ENCODE measurements at regions not wholly inside any gene's neighbourhood (a gene's known extent, or its start where the extent isn't known, plus 50 kb on each side); places are given as distances from the start of the nearest gene placed in this dataset.

DNA sequence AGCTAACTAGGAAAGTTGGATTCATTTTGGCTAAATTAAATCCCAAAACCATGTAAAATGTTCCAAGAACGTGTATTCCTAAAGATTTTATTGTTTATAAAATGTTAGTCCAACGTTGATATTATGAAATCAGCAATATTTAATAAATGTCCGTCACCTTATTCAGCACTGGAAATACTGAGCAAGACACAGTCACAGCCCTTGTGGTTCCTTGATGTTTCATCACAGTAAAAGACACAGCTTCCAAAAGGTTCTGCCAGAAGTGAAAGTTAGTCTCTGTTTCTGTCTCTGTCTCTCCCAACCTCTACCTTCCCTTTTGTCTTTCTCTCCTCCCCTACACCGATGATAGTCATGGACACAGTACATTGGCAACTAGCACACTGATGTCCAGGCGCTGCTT is 82.2 kb upstream of the BOC start:
- Histone ChIP-seq H3K18ac (ENCODE audit: low read length) (no peak overlapping the region), H3K4ac (ENCODE audit: low read length) (no peak overlapping the region), H3K79me1 (ENCODE audit: low read depth, low read length) (no peaks in the 10 kb centered on the region), H4K8ac (ENCODE audit: low read depth, low read length) (no peak overlapping the region), H2AK5ac (ENCODE audit: low read depth, low read length) (no peak overlapping the region), H3K9ac (ENCODE audit: low read depth, low read length, poor library complexity) (no peak overlapping the region), H3K36me3 (replicated peaks in 1 of 2; ENCODE audit: control insufficient read depth in 2 of 2, insufficient read depth in 2 of 2, low read length in 2 of 2) (no peaks in the 10 kb centered on the region), H3K23ac (ENCODE audit: low read depth, low read length, poor library complexity) (no peak overlapping the region), H3K4me2 (ENCODE audit: insufficient read depth, low read length, poor library complexity, severe bottlenecking) (no peak overlapping the region), H2BK12ac (ENCODE audit: low read length) (no peak overlapping the region), H2BK15ac (ENCODE audit: low read length) (no peak overlapping the region), H3K14ac (ENCODE audit: low read length) (no peak overlapping the region), H3K27ac (replicated peaks; ENCODE audit: low read length) (no peak overlapping the region), H2BK120ac (ENCODE audit: low read depth, low read length) (no peak overlapping the region), H4K91ac (ENCODE audit: low read depth, low read length, poor library complexity) (no peak overlapping the region), H3K9me3 (replicated peaks in 1 of 2; ENCODE audit: control insufficient read depth in 2 of 2, insufficient read depth in 1 of 2, low read depth in 1 of 2, low read length in 2 of 2) (no peaks in the 10 kb centered on the region), H3K27me3 (ENCODE audit: control insufficient read depth in 3 of 3, insufficient read depth in 3 of 3, low read depth in 1 of 3, low read length in 3 of 3) (no peaks in the 10 kb centered on the region), H2BK5ac (ENCODE audit: low read length) (no peak overlapping the region), H2AFZ (ENCODE audit: low read length) (no peak overlapping the region), H3K4me1 (ENCODE audit: control insufficient read depth in 2 of 2, insufficient read depth in 1 of 2, low read depth in 1 of 2, low read length in 2 of 2) (peaks cover 12 to 22% of the 10 kb centered on the region in 2 donors), H3K4me3 (ENCODE audit: low read length in 2 of 2) (no peak overlapping the region)
- DNase-seq (ENCODE audit: low spot score): no peak
- WGBS, 2 donors (ENCODE audit: extremely low coverage in 2 of 2, insufficient read length in 2 of 2, insufficient replicate concordance in 1 of 2): no CpG with 5 or more reads among the region's 5 CpGs

DNA sequence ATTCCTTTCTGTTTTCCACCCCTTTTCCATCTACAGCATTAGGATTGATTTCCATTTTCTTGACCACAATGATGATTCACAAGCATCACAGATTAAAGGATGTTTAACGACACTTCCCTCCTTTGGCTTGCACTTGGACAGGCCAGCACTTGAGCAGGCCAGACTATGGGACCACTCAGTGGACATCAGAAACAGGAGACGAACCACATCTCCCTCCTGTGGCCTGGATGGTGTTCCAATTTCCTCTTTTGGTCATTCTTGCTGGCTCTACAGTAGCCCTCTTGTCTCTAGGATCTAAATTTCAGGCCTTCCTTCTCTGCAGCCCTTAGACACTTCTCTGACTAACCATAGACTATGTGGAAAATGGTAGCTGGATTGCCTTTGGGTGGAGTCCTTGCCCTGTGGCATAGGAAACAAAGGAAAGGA is 78.8 kb upstream of the BOC start:
- Histone ChIP-seq H3K23ac (ENCODE audit: low read depth, low read length, poor library complexity) (no peak overlapping the region), H3K9me3 (replicated peaks in 1 of 2; ENCODE audit: control insufficient read depth in 2 of 2, insufficient read depth in 1 of 2, low read depth in 1 of 2, low read length in 2 of 2) (peaks cover 1 to 11% of the 10 kb centered on the region in 2 donors), H3K14ac (ENCODE audit: low read length) (no peak overlapping the region), H2BK120ac (ENCODE audit: low read depth, low read length) (no peak overlapping the region), H3K18ac (ENCODE audit: low read length) (no peak overlapping the region), H3K4me2 (ENCODE audit: insufficient read depth, low read length, poor library complexity, severe bottlenecking) (no peak overlapping the region), H3K79me1 (ENCODE audit: low read depth, low read length) (no peaks in the 10 kb centered on the region), H4K91ac (ENCODE audit: low read depth, low read length, poor library complexity) (no peak overlapping the region), H2BK15ac (ENCODE audit: low read length) (no peak overlapping the region), H3K4me3 (ENCODE audit: low read length in 2 of 2) (no peak overlapping the region), H3K27ac (replicated peaks; ENCODE audit: low read length) (no peak overlapping the region), H3K4ac (ENCODE audit: low read length) (no peak overlapping the region), H2AFZ (ENCODE audit: low read length) (peak overlapping the region; percentile 65), H3K9ac (ENCODE audit: low read depth, low read length, poor library complexity) (no peak overlapping the region), H3K27me3 (ENCODE audit: control insufficient read depth in 3 of 3, insufficient read depth in 3 of 3, low read depth in 1 of 3, low read length in 3 of 3) (no peaks in the 10 kb centered on the region), H4K8ac (ENCODE audit: low read depth, low read length) (no peak overlapping the region), H2BK5ac (ENCODE audit: low read length) (no peak overlapping the region), H3K4me1 (ENCODE audit: control insufficient read depth in 2 of 2, insufficient read depth in 1 of 2, low read depth in 1 of 2, low read length in 2 of 2) (peaks cover 7 to 15% of the 10 kb centered on the region in 2 donors), H2BK12ac (ENCODE audit: low read length) (no peak overlapping the region), H2AK5ac (ENCODE audit: low read depth, low read length) (no peak overlapping the region), H3K36me3 (replicated peaks in 1 of 2; ENCODE audit: control insufficient read depth in 2 of 2, insufficient read depth in 2 of 2, low read length in 2 of 2) (no peaks in the 10 kb centered on the region)
- WGBS, 2 donors (ENCODE audit: extremely low coverage in 2 of 2, insufficient read length in 2 of 2, insufficient replicate concordance in 1 of 2): no CpG with 5 or more reads among the region's 2 CpGs
- no peak for DNase-seq (ENCODE audit: low spot score)

DNA sequence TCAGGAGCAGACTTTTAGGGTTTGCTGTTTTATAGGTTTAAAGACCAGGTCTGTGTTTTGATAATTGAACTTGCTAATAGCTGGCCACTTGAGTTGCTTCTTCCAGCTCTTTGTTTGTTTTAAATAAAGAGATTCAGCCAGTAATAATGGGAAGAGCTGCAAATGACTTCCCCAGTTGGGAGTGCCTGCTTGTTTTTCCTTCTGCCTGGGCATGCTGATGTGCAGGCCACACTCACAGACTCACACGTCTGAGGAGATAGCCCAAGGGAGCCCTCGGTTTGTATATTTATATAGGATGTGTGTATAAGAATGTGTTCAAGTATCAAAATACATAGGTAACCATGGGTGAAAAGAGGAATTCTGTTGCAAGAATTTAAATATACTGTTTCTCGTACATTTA is 78.2 kb upstream of the BOC start:
- Histone ChIP-seq H4K8ac (ENCODE audit: low read depth, low read length) (no peak overlapping the region), H3K79me1 (ENCODE audit: low read depth, low read length) (no peaks in the 10 kb centered on the region), H3K14ac (ENCODE audit: low read length) (no peak overlapping the region), H2AK5ac (ENCODE audit: low read depth, low read length) (no peak overlapping the region), H3K27ac (replicated peaks; ENCODE audit: low read length) (no peak overlapping the region), H3K36me3 (replicated peaks in 1 of 2; ENCODE audit: control insufficient read depth in 2 of 2, insufficient read depth in 2 of 2, low read length in 2 of 2) (no peaks in the 10 kb centered on the region), H2BK5ac (ENCODE audit: low read length) (no peak overlapping the region), H3K4me2 (ENCODE audit: insufficient read depth, low read length, poor library complexity, severe bottlenecking) (no peak overlapping the region), H3K9ac (ENCODE audit: low read depth, low read length, poor library complexity) (no peak overlapping the region), H3K9me3 (replicated peaks in 1 of 2; ENCODE audit: control insufficient read depth in 2 of 2, insufficient read depth in 1 of 2, low read depth in 1 of 2, low read length in 2 of 2) (peaks cover 1 to 16% of the 10 kb centered on the region in 2 donors), H3K4ac (ENCODE audit: low read length) (no peak overlapping the region), H3K27me3 (ENCODE audit: control insufficient read depth in 3 of 3, insufficient read depth in 3 of 3, low read depth in 1 of 3, low read length in 3 of 3) (no peaks in the 10 kb centered on the region), H2AFZ (ENCODE audit: low read length) (peak overlapping the region; percentile 65), H2BK120ac (ENCODE audit: low read depth, low read length) (no peak overlapping the region), H3K23ac (ENCODE audit: low read depth, low read length, poor library complexity) (no peak overlapping the region), H3K4me1 (ENCODE audit: control insufficient read depth in 2 of 2, insufficient read depth in 1 of 2, low read depth in 1 of 2, low read length in 2 of 2) (peaks cover 5 to 13% of the 10 kb centered on the region in 2 donors), H2BK15ac (ENCODE audit: low read length) (no peak overlapping the region), H2BK12ac (ENCODE audit: low read length) (no peak overlapping the region), H3K4me3 (ENCODE audit: low read length in 2 of 2) (no peak overlapping the region), H3K18ac (ENCODE audit: low read length) (no peak overlapping the region), H4K91ac (ENCODE audit: low read depth, low read length, poor library complexity) (no peak overlapping the region)
- DNase-seq (ENCODE audit: low spot score): no peak
- WGBS, 2 donors (ENCODE audit: extremely low coverage in 2 of 2, insufficient read length in 2 of 2, insufficient replicate concordance in 1 of 2): no CpG with 5 or more reads among the region's 3 CpGs

DNA sequence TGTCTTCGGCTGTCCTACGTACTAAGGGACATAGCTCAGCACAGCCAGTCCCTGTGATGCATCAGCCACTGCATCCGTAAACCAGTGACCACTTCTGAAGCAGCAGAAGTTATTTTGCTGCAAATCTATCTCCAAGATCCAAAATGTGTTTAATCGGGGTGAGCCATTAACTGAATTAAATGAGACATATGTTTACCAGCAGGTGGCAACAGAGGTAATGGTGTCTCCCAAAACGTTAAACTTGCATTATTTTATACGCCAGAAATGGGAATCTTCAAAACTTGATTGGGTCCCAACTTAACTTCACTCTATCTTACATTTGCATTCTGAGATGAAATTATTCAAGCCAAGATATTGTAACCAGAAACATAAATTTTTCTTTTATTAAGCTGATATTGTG is 75.3 kb upstream of the BOC start:
- Histone ChIP-seq H3K27ac (replicated peaks; ENCODE audit: low read length) (no peak overlapping the region), H3K79me1 (ENCODE audit: low read depth, low read length) (no peaks in the 10 kb centered on the region), H3K18ac (ENCODE audit: low read length) (no peak overlapping the region), H2BK120ac (ENCODE audit: low read depth, low read length) (no peak overlapping the region), H3K36me3 (replicated peaks in 1 of 2; ENCODE audit: control insufficient read depth in 2 of 2, insufficient read depth in 2 of 2, low read length in 2 of 2) (no peaks in the 10 kb centered on the region), H2AFZ (ENCODE audit: low read length) (no peak overlapping the region), H3K4me3 (ENCODE audit: low read length in 2 of 2) (no peak overlapping the region), H3K4ac (ENCODE audit: low read length) (no peak overlapping the region), H4K8ac (ENCODE audit: low read depth, low read length) (no peak overlapping the region), H3K27me3 (ENCODE audit: control insufficient read depth in 3 of 3, insufficient read depth in 3 of 3, low read depth in 1 of 3, low read length in 3 of 3) (no peaks in the 10 kb centered on the region), H3K14ac (ENCODE audit: low read length) (no peak overlapping the region), H2AK5ac (ENCODE audit: low read depth, low read length) (no peak overlapping the region), H3K4me2 (ENCODE audit: insufficient read depth, low read length, poor library complexity, severe bottlenecking) (no peak overlapping the region), H2BK12ac (ENCODE audit: low read length) (no peak overlapping the region), H2BK5ac (ENCODE audit: low read length) (no peak overlapping the region), H3K23ac (ENCODE audit: low read depth, low read length, poor library complexity) (no peak overlapping the region), H4K91ac (ENCODE audit: low read depth, low read length, poor library complexity) (no peak overlapping the region), H3K9me3 (replicated peaks in 1 of 2; ENCODE audit: control insufficient read depth in 2 of 2, insufficient read depth in 1 of 2, low read depth in 1 of 2, low read length in 2 of 2) (peaks cover 1 to 16% of the 10 kb centered on the region in 2 donors), H3K9ac (ENCODE audit: low read depth, low read length, poor library complexity) (no peak overlapping the region), H3K4me1 (ENCODE audit: control insufficient read depth in 2 of 2, insufficient read depth in 1 of 2, low read depth in 1 of 2, low read length in 2 of 2) (peaks cover 2 to 7% of the 10 kb centered on the region in 2 donors), H2BK15ac (ENCODE audit: low read length) (no peak overlapping the region)
- DNase-seq (ENCODE audit: low spot score): no peak
- WGBS, 2 donors (ENCODE audit: extremely low coverage in 2 of 2, insufficient read length in 2 of 2, insufficient replicate concordance in 1 of 2): no CpG with 5 or more reads among the region's 6 CpGs

All from neuronal stem cell (in vitro differentiated cells).